ENCODE measurements at regions not wholly inside any gene's neighbourhood (a gene's known extent, or its start where the extent isn't known, plus 50 kb on each side); places are given as distances from the start of the nearest gene placed in this dataset.

DNA sequence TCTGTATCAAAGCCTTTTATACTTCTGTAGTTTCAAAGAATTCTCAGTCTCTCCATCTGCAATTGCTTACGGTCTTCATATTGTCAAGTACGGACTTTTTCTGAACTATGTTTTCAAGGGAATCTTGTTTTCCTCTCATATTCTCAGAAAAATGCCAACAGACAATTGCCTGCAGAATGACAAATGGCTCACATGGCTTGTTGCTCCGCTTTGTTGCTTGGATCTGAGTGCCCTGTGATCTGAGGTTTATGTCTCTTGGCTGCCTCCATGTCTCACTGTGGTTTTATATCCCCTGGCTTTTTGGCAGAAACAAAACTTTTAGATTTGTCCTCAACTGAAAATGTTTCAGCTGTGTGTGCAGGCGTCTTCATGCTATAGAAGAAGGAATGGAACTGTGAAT is 285.4 kb upstream of the CHD6 start:
- TF ChIP-seq, protein P1, sequence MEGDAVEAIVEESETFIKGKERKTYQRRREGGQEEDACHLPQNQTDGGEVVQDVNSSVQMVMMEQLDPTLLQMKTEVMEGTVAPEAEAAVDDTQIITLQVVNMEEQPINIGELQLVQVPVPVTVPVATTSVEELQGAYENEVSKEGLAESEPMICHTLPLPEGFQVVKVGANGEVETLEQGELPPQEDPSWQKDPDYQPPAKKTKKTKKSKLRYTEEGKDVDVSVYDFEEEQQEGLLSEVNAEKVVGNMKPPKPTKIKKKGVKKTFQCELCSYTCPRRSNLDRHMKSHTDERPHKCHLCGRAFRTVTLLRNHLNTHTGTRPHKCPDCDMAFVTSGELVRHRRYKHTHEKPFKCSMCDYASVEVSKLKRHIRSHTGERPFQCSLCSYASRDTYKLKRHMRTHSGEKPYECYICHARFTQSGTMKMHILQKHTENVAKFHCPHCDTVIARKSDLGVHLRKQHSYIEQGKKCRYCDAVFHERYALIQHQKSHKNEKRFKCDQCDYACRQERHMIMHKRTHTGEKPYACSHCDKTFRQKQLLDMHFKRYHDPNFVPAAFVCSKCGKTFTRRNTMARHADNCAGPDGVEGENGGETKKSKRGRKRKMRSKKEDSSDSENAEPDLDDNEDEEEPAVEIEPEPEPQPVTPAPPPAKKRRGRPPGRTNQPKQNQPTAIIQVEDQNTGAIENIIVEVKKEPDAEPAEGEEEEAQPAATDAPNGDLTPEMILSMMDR (IDR thresholded peaks at IDR 0.05): no peak
- TF ChIP-seq POLR2A (IDR thresholded peaks at IDR 0.05): no peak

All from Peyer's patch (tissue), 4 donors.